ENCODE measurements at regions not wholly inside any gene's neighbourhood (a gene's known extent, or its start where the extent isn't known, plus 50 kb on each side); places are given as distances from the start of the nearest gene placed in this dataset.

- H3K27ac Mint-ChIP-seq = no peak overlapping the region
- ChIA-PET CTCF (no interaction called here), POLR2A (no interaction called here)
- Histone ChIP-seq H3K4me3 (ENCODE audit: low read length) (no peak overlapping the region), H3K36me3 (ENCODE audit: insufficient read depth, low read length) (no peaks in the 10 kb centered on the region), H3K9me3 (ENCODE audit: control insufficient read depth in 1 of 2, insufficient read depth in 1 of 2, low read length in 2 of 2) (no peaks in the 10 kb centered on the region), H3K27me3 (ENCODE audit: control insufficient read depth in 1 of 2, insufficient read depth in 2 of 2, low read length in 2 of 2) (peaks cover 5 to 6% of the 10 kb centered on the region in 2 experiments), H3K4me1 (ENCODE audit: insufficient read depth, low read length) (no peaks in the 10 kb centered on the region), H3K27ac (ENCODE audit: low read depth in 1 of 2, low read length in 2 of 2) (no peak overlapping the region)
- H3K4me3 Mint-ChIP-seq = no peak overlapping the region
- DNase-seq = no peak
- no peak for ATAC-seq (ENCODE audit: poor library complexity)
- H3K4me1 Mint-ChIP-seq (ENCODE audit: low read depth) = no peaks in the 10 kb centered on the region
- no peak for TF ChIP-seq CTCF (IDR thresholded peaks at IDR 0.05)
- no peaks in the 10 kb centered on the region for H3K9me3 Mint-ChIP-seq
- no peaks in the 10 kb centered on the region for H3K36me3 Mint-ChIP-seq (ENCODE audit: low read depth)
- intact Hi-C loops (cut with DNase I, micrococcal nuclease) = no loop called here
- peaks cover 10% of the 10 kb centered on the region for H3K27me3 Mint-ChIP-seq
These were observed 107.0 kb upstream of the AKIP1 start for GRCh38 chr11:8803973-8804372.

- no peaks in the 10 kb centered on the region for H3K36me3 ChIP-seq (ENCODE audit: insufficient read depth, low read length)
- H3K9me3 Mint-ChIP-seq = no peaks in the 10 kb centered on the region
- no peak for ATAC-seq (ENCODE audit: poor library complexity)
- no peak overlapping the region for H3K4me3 Mint-ChIP-seq
- H3K27ac ChIP-seq (ENCODE audit: low read depth in 1 of 2, low read length in 2 of 2) = no peak overlapping the region
- POLR2A ChIA-PET = no interaction called here
- H3K27ac Mint-ChIP-seq = no peak overlapping the region
- CTCF ChIA-PET = no interaction called here
- peaks cover 10 to 13% of the 10 kb centered on the region in 2 experiments for H3K27me3 ChIP-seq (ENCODE audit: control insufficient read depth in 1 of 2, insufficient read depth in 2 of 2, low read length in 2 of 2)
- peaks cover 2% of the 10 kb centered on the region for H3K4me1 Mint-ChIP-seq (ENCODE audit: low read depth)
- no peak for TF ChIP-seq CTCF (IDR thresholded peaks at IDR 0.05)
- intact Hi-C loops (cut with DNase I, micrococcal nuclease) = no loop called here
- peaks cover 24% of the 10 kb centered on the region for H3K27me3 Mint-ChIP-seq
- H3K9me3 ChIP-seq (ENCODE audit: control insufficient read depth in 1 of 2, insufficient read depth in 1 of 2, low read length in 2 of 2) = no peaks in the 10 kb centered on the region
- H3K4me3 ChIP-seq (ENCODE audit: low read length) = no peak overlapping the region
- DNase-seq = no peak
- H3K4me1 ChIP-seq (ENCODE audit: insufficient read depth, low read length) = peaks cover 2% of the 10 kb centered on the region
- no peaks in the 10 kb centered on the region for H3K36me3 Mint-ChIP-seq (ENCODE audit: low read depth)
These were observed 105.7 kb upstream of the AKIP1 start for GRCh38 chr11:8805296-8805695.

- POLR2A ChIA-PET = no interaction called here
- Mint-ChIP-seq H3K36me3 (ENCODE audit: low read depth) (no peaks in the 10 kb centered on the region), H3K27me3 (peaks cover 29% of the 10 kb centered on the region), H3K9me3 (no peaks in the 10 kb centered on the region), H3K4me3 (no peak overlapping the region), H3K4me1 (ENCODE audit: low read depth) (peaks cover 7% of the 10 kb centered on the region), H3K27ac (no peak overlapping the region)
- no peaks in the 10 kb centered on the region for H3K36me3 ChIP-seq (ENCODE audit: insufficient read depth, low read length)
- no peak overlapping the region for H3K27ac ChIP-seq (ENCODE audit: low read depth in 1 of 2, low read length in 2 of 2)
- H3K4me3 ChIP-seq (ENCODE audit: low read length) = no peak overlapping the region
- ATAC-seq (ENCODE audit: poor library complexity) = no peak
- peaks cover 16 to 19% of the 10 kb centered on the region in 2 experiments for H3K27me3 ChIP-seq (ENCODE audit: control insufficient read depth in 1 of 2, insufficient read depth in 2 of 2, low read length in 2 of 2)
- CTCF ChIA-PET = no interaction called here
- H3K4me1 ChIP-seq (ENCODE audit: insufficient read depth, low read length) = peaks cover 6% of the 10 kb centered on the region
- H3K9me3 ChIP-seq (ENCODE audit: control insufficient read depth in 1 of 2, insufficient read depth in 1 of 2, low read length in 2 of 2) = no peaks in the 10 kb centered on the region
- no peak for DNase-seq
- intact Hi-C loops (cut with DNase I, micrococcal nuclease) = no loop called here
- TF ChIP-seq CTCF (IDR thresholded peaks at IDR 0.05) = no peak
These were observed 104.0 kb upstream of the AKIP1 start for GRCh38 chr11:8806974-8807373.

Measured in CD4-positive, alpha-beta T cell (primary cell).